ENCODE measurements at regions not wholly inside any gene's neighbourhood (a gene's known extent, or its start where the extent isn't known, plus 50 kb on each side); places are given as distances from the start of the nearest gene placed in this dataset.

DNA sequence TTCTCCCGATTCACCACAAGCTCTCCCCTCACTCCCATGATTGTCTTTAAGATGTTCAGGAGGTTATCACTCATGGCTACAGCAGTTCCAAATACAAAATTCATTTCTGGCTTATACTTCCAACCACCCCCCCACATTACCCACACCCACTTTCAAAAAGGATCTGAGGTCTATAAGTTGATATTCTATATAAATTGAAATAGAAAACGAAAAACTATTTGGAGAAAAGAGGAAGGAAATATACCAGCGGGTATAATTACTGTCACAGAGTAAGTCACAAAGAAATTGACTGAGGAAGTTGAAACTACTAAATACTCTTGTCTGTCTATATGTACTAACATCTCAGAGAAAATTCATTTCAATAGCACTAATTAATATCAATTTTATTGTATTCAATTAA, 112.7 kb upstream of the TNFAIP3 start:
- Histone ChIP-seq H3K4me1 (peaks cover 12% of the 10 kb centered on the region), H3K27ac (no peak overlapping the region), H3F3A (ENCODE audit: low read depth) (no peaks in the 10 kb centered on the region), H3K4me3 (no peak overlapping the region), H3K9me3 (ENCODE audit: low read depth) (no peaks in the 10 kb centered on the region), H3K4me2 (no peak overlapping the region), H3K36me3 (no peaks in the 10 kb centered on the region), H3K27me3 (no peaks in the 10 kb centered on the region), H4K20me1 (ENCODE audit: low read depth) (no peaks in the 10 kb centered on the region), H2AFZ (replicated peaks) (no peak overlapping the region), H3K9ac (no peak overlapping the region), H3K79me2 (ENCODE audit: low read depth) (no peaks in the 10 kb centered on the region)
- no peak for TF ChIP-seq EZH2 (IDR thresholded peaks at IDR 0.05)
- no peak for TF ChIP-seq EZH2phosphoT487 (IDR thresholded peaks at IDR 0.05)
- TF ChIP-seq, protein P1, sequence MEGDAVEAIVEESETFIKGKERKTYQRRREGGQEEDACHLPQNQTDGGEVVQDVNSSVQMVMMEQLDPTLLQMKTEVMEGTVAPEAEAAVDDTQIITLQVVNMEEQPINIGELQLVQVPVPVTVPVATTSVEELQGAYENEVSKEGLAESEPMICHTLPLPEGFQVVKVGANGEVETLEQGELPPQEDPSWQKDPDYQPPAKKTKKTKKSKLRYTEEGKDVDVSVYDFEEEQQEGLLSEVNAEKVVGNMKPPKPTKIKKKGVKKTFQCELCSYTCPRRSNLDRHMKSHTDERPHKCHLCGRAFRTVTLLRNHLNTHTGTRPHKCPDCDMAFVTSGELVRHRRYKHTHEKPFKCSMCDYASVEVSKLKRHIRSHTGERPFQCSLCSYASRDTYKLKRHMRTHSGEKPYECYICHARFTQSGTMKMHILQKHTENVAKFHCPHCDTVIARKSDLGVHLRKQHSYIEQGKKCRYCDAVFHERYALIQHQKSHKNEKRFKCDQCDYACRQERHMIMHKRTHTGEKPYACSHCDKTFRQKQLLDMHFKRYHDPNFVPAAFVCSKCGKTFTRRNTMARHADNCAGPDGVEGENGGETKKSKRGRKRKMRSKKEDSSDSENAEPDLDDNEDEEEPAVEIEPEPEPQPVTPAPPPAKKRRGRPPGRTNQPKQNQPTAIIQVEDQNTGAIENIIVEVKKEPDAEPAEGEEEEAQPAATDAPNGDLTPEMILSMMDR (IDR thresholded peaks at IDR 0.05), result no peak
- Mint-ChIP-seq H3K27me3 (ENCODE audit: insufficient read depth, low read depth) (no peaks in the 10 kb centered on the region), H3K27ac (no peak overlapping the region), H3K4me1 (peaks cover 16% of the 10 kb centered on the region), H3K4me3 (no peak overlapping the region), H3K36me3 (no peaks in the 10 kb centered on the region), H3K9me3 (no peaks in the 10 kb centered on the region)
- no peak for DNase-seq (ENCODE audit: low spot score)

DNA sequence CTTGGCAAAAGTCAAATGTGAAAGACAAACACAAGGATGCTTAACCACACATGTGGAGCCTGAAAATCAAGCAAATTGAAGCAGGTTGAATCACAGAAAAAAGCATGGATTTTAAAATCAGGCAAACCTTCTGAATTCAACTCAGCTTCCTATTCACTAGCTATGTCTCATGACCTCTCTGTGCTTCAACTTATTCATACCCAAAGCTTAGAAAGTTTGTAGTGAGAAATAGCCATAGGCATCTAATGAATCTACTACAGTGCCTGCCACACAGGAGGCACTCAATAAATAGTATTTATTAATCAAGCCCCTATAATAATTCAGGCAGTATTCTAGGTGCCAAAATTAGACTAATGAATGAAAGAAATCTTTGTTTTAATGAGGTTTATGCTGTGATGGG, 112.2 kb upstream of the TNFAIP3 start:
- no peak overlapping the region for H3K27ac Mint-ChIP-seq
- DNase-seq (ENCODE audit: low spot score), result no peak
- no peak overlapping the region for H3K4me3 ChIP-seq
- H3K36me3 ChIP-seq, result no peaks in the 10 kb centered on the region
- H3K27me3 ChIP-seq, result no peaks in the 10 kb centered on the region
- H3K27ac ChIP-seq, result no peak overlapping the region
- peaks cover 7% of the 10 kb centered on the region for H3K4me1 ChIP-seq
- no peaks in the 10 kb centered on the region for H3F3A ChIP-seq (ENCODE audit: low read depth)
- H3K36me3 Mint-ChIP-seq, result no peaks in the 10 kb centered on the region
- no peak overlapping the region for H3K4me3 Mint-ChIP-seq
- H3K4me1 Mint-ChIP-seq, result peaks cover 11% of the 10 kb centered on the region
- no peaks in the 10 kb centered on the region for H4K20me1 ChIP-seq (ENCODE audit: low read depth)
- H2AFZ ChIP-seq (replicated peaks), result no peak overlapping the region
- H3K4me2 ChIP-seq, result no peak overlapping the region
- no peak overlapping the region for H3K9ac ChIP-seq
- H3K79me2 ChIP-seq (ENCODE audit: low read depth), result no peaks in the 10 kb centered on the region
- TF ChIP-seq EZH2phosphoT487 (IDR thresholded peaks at IDR 0.05), result no peak
- TF ChIP-seq EZH2 (IDR thresholded peaks at IDR 0.05), result no peak
- TF ChIP-seq, protein P1 (IDR thresholded peaks at IDR 0.05), result no peak
- H3K9me3 Mint-ChIP-seq, result no peaks in the 10 kb centered on the region
- H3K27me3 Mint-ChIP-seq (ENCODE audit: insufficient read depth, low read depth), result no peaks in the 10 kb centered on the region
- no peaks in the 10 kb centered on the region for H3K9me3 ChIP-seq (ENCODE audit: low read depth)

DNA sequence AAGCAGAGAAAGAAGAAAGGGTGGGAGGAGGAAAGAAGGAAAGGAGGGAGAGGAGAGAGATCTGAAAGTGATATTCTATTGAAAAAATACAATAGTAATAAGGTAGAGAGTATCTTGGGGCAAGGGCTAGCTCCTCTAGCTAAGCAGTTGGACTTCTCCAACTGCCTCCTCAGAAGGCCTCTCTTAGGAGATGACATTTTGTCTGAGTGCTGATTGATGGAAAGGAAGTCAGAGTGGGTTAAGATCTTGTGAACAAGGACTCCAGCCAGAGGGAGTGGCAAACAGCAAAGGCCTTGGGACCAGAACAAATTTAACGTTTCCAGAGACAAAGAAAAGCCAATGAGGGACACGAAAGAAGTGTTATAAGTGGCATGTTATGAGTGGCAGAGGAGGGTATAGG, 111.8 kb upstream of the TNFAIP3 start:
- no peaks in the 10 kb centered on the region for H3K27me3 ChIP-seq
- Mint-ChIP-seq H3K4me3 (no peak overlapping the region), H3K27ac (no peak overlapping the region), H3K27me3 (ENCODE audit: insufficient read depth, low read depth) (no peaks in the 10 kb centered on the region), H3K9me3 (no peaks in the 10 kb centered on the region), H3K4me1 (peaks cover 7% of the 10 kb centered on the region), H3K36me3 (no peaks in the 10 kb centered on the region)
- H3F3A ChIP-seq (ENCODE audit: low read depth), result no peaks in the 10 kb centered on the region
- H3K79me2 ChIP-seq (ENCODE audit: low read depth), result no peaks in the 10 kb centered on the region
- TF ChIP-seq, protein P1 (IDR thresholded peaks at IDR 0.05), result no peak
- no peak for TF ChIP-seq EZH2 (IDR thresholded peaks at IDR 0.05)
- TF ChIP-seq EZH2phosphoT487 (IDR thresholded peaks at IDR 0.05), result no peak
- no peaks in the 10 kb centered on the region for H3K9me3 ChIP-seq (ENCODE audit: low read depth)
- H3K4me2 ChIP-seq, result no peak overlapping the region
- H3K27ac ChIP-seq, result no peak overlapping the region
- H4K20me1 ChIP-seq (ENCODE audit: low read depth), result no peaks in the 10 kb centered on the region
- H3K36me3 ChIP-seq, result no peaks in the 10 kb centered on the region
- no peak overlapping the region for H3K9ac ChIP-seq
- H2AFZ ChIP-seq (replicated peaks), result no peak overlapping the region
- peaks cover 3% of the 10 kb centered on the region for H3K4me1 ChIP-seq
- H3K4me3 ChIP-seq, result no peak overlapping the region
- no peak for DNase-seq (ENCODE audit: low spot score)

Measured in neural progenitor cell (in vitro differentiated cells).